ENCODE measurements at regions not wholly inside any gene's neighbourhood (a gene's known extent, or its start where the extent isn't known, plus 50 kb on each side); places are given as distances from the start of the nearest gene placed in this dataset.

DNA sequence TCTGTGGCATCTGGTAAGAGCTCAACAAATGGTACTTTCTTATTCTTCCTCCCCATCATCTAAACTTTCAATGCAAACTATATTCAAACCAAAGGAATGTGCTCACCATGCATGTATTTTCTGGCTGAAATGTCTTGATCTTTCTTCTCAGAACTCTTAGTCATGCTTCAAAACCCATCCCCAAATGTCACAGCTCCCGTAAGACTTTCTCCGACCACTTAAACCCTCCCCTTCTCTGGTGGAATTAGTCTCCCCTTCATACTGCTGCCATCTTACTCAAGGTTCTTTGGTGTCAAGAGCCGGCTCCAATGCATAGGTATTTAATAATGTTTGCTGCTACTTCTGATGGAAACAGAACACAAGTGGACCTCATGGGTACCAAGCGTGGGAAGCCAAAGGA lies 538.1 kb downstream of the MATN1 start:
- TF ChIP-seq POLR2A (IDR thresholded peaks at IDR 0.05; ENCODE audit: low read length) (no peak), GATA1 (IDR thresholded peaks at IDR 0.05; ENCODE audit: low read depth, low read length) (no peak)

Data from erythroblast (primary cell).